ENCODE measurements at regions not wholly inside any gene's neighbourhood (a gene's known extent, or its start where the extent isn't known, plus 50 kb on each side); places are given as distances from the start of the nearest gene placed in this dataset.

DNA sequence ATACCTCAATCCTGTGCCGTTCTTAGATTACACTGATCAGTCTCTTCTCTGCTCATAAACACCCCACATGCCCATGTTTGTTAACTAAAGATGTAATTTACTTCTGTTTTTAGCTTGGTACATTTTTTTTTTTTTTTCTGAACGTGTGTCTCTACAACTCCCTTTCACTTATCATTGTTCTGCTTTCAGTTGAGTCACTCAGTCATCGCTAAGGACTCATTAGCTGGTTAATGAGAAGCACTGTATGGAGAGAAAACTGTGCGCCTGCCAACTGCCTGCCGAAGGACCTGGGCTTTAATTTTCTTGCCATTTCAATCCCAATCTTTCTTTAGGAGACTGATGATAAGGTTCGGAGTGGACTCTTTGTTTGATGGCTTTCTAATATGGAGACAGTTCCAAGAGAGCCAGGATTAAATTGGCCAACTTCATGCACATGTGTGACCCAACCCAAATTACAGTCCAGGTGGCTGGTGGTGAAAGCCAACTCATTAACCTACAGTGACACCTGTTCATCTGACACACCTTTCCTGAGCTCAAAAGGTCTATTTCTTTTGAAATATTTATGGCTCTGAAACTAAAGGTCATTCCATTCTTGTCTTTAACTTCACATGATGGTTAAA is 334.1 kb downstream of the BCKDHB start:
- H3K9me3 ChIP-seq, result no peaks in the 10 kb centered on the region
- no peaks in the 10 kb centered on the region for H4K20me1 ChIP-seq
- no peaks in the 10 kb centered on the region for H3K27me3 ChIP-seq
- no peak overlapping the region for H3K27ac ChIP-seq
- H3K4me2 ChIP-seq, result no peak overlapping the region
- no peak overlapping the region for H3K4me3 ChIP-seq
- no peak for TF ChIP-seq Cebpa-rat (IDR thresholded peaks at IDR 0.05)
- H3K4me1 ChIP-seq, result no peaks in the 10 kb centered on the region
- H3K9ac ChIP-seq, result no peak overlapping the region
- no peaks in the 10 kb centered on the region for H3K36me3 ChIP-seq

DNA sequence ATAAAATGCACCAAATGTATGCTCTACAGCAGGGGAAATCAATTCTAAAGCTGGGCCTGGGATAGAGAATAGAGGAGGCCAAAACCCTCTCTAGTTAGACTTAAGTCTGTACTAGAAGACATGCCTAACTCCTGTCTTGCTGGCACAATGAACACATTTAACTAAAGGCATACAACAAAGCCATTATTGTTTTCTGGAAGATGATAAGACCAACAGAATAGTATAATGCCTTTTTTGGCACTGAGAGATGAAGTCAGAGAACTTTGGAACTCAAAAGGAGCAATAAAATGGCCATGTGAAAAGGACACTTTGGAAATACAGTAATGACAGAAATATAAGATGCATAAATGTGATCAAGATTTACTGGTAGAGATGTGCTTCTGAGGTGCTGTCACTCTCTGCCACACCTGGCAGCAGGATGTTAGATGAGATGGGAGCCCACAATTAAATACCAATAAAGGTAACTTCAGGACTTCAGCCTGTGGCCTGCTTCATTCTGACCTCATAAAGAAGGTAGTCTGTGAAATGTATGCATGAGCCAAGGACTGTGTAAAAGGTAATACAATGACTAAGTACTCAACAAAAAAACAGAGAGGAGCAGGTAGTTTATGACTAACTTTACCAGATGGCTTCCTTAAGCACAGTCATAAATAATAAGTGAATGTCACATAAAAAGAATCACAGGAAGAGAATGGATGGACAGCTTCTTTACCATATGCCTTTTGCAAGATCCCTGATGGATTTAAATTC is 333.4 kb downstream of the BCKDHB start:
- Histone ChIP-seq H3K9ac (no peak overlapping the region), H3K4me2 (no peak overlapping the region), H3K9me3 (no peaks in the 10 kb centered on the region), H3K36me3 (no peaks in the 10 kb centered on the region), H4K20me1 (no peaks in the 10 kb centered on the region), H3K4me1 (no peaks in the 10 kb centered on the region), H3K4me3 (no peak overlapping the region), H3K27ac (no peak overlapping the region), H3K27me3 (no peaks in the 10 kb centered on the region)
- no peak for TF ChIP-seq Cebpa-rat (IDR thresholded peaks at IDR 0.05)

DNA sequence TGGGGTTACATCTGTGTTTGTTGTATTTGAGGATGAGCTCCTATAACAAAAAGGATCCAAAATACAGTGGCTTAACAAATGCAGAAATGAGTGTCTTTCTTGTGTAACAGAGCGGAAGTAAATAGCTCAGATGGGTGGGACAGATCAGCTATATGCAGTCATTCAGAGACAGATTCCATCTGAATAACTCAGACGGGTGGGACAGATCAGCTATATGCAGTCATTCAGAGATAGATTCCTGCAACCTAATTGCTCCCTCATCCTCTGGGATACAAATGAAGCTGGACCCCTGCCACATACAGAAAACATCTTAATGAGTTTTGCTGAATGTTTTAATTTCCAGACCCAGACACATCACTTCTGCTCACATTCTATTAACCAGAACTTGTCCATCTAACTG is 332.3 kb downstream of the BCKDHB start:
- Histone ChIP-seq H3K4me3 (no peak overlapping the region), H4K20me1 (no peaks in the 10 kb centered on the region), H3K9ac (no peak overlapping the region), H3K36me3 (no peaks in the 10 kb centered on the region), H3K4me2 (no peak overlapping the region), H3K27me3 (no peaks in the 10 kb centered on the region), H3K4me1 (no peaks in the 10 kb centered on the region), H3K9me3 (no peaks in the 10 kb centered on the region), H3K27ac (no peak overlapping the region)
- TF ChIP-seq Cebpa-rat (IDR thresholded peaks at IDR 0.05), result no peak

DNA sequence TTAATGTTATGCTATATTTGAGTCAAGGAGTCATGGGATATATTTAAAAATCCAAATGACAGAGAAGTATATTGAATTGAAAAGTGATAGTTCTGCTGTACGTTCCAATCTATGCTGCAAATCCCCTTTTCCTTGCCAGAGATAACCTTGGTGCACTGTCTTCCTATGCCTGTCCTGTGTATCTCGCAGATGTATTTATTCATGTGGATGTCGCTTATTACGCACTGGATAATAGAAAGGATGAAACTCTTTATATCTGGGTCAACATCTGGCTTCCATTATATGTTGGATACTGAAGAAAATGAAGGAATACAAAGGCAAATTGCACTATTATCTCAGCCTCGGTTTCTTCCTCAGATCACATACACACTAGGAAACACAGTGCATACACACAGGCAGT is 331.3 kb downstream of the BCKDHB start:
- Histone ChIP-seq H3K4me1 (no peaks in the 10 kb centered on the region), H3K27ac (no peak overlapping the region), H4K20me1 (no peaks in the 10 kb centered on the region), H3K27me3 (no peaks in the 10 kb centered on the region), H3K4me2 (no peak overlapping the region), H3K36me3 (no peaks in the 10 kb centered on the region), H3K9me3 (no peaks in the 10 kb centered on the region), H3K4me3 (no peak overlapping the region), H3K9ac (no peak overlapping the region)
- no peak for TF ChIP-seq Cebpa-rat (IDR thresholded peaks at IDR 0.05)

DNA sequence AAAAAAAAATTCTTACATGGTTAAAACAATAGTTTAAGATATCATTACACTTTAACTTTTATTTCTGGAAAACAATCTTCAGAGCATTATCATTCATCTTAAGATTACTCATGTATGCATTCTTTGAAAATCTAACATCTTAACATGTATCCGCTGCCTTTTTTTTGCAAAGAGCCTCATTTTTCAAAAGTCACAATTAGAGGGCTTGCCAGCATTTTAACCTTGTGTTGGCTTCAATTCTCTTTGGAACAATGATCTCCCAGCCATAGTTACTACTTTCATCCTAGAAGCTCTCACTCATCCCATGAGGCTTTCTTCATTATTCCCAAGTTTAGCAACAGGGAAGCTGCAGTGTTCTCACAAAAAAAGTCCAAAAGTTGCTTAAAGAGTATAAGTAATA is 330.8 kb downstream of the BCKDHB start:
- no peaks in the 10 kb centered on the region for H3K4me1 ChIP-seq
- no peak for TF ChIP-seq Cebpa-rat (IDR thresholded peaks at IDR 0.05)

DNA sequence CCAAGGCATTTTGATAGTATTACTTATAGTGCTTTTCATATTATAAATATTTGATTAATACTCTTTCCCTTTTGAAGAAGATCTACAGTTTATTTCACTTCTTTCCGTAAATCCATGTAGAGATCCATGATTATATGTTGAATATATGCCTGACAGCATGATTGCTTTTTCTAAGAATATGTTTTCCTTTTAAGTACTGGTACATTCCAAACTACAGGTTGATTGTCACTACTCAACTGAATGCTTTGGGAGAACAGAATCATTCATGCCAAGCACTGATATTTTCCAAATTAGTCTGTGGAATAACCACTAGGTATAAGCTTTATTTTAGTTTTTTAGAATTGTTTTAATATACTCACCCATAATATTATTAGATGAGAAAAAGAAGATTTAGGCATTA is 330.2 kb downstream of the BCKDHB start:
- Histone ChIP-seq H3K4me1 (no peaks in the 10 kb centered on the region), H3K4me2 (no peak overlapping the region), H3K36me3 (no peaks in the 10 kb centered on the region), H3K9me3 (no peaks in the 10 kb centered on the region), H3K27me3 (no peaks in the 10 kb centered on the region), H4K20me1 (no peaks in the 10 kb centered on the region), H3K27ac (no peak overlapping the region), H3K4me3 (no peak overlapping the region), H3K9ac (no peak overlapping the region)
- TF ChIP-seq Cebpa-rat (IDR thresholded peaks at IDR 0.05), result no peak

More for the DNA sequence above, 330.8 kb downstream of the BCKDHB start:
- H3K9ac ChIP-seq, result no peak overlapping the region
- no peaks in the 10 kb centered on the region for H3K36me3 ChIP-seq
- H3K4me3 ChIP-seq, result no peak overlapping the region
- no peaks in the 10 kb centered on the region for H3K27me3 ChIP-seq
- no peak overlapping the region for H3K27ac ChIP-seq
- H4K20me1 ChIP-seq, result no peaks in the 10 kb centered on the region
- no peak overlapping the region for H3K4me2 ChIP-seq
- no peaks in the 10 kb centered on the region for H3K9me3 ChIP-seq

DNA sequence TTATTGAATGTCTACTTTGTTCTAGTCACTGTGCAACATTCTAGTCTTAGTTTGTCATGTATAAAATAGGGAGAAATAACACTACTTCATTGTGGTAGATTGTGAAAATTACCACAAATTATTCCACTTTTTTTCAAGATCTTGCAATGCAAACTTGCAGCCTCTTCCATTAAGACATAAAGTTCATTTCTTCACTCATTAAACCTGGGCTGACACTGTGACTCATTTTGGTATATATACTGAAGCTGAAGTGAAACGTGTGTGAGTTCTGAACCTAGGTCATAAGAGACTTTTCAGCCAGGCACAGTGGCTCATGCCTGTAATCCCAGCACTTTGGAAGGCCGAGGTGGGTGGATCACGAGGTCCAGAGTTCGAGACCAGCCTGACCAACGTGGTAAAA is 329.0 kb downstream of the BCKDHB start:
- TF ChIP-seq Cebpa-rat (IDR thresholded peaks at IDR 0.05), result no peak
- H3K27me3 ChIP-seq, result no peaks in the 10 kb centered on the region
- H3K9ac ChIP-seq, result no peak overlapping the region
- H3K9me3 ChIP-seq, result no peaks in the 10 kb centered on the region
- no peak overlapping the region for H3K4me3 ChIP-seq
- H4K20me1 ChIP-seq, result no peaks in the 10 kb centered on the region
- H3K27ac ChIP-seq, result no peak overlapping the region
- no peaks in the 10 kb centered on the region for H3K36me3 ChIP-seq
- H3K4me1 ChIP-seq, result no peaks in the 10 kb centered on the region
- no peak overlapping the region for H3K4me2 ChIP-seq

DNA sequence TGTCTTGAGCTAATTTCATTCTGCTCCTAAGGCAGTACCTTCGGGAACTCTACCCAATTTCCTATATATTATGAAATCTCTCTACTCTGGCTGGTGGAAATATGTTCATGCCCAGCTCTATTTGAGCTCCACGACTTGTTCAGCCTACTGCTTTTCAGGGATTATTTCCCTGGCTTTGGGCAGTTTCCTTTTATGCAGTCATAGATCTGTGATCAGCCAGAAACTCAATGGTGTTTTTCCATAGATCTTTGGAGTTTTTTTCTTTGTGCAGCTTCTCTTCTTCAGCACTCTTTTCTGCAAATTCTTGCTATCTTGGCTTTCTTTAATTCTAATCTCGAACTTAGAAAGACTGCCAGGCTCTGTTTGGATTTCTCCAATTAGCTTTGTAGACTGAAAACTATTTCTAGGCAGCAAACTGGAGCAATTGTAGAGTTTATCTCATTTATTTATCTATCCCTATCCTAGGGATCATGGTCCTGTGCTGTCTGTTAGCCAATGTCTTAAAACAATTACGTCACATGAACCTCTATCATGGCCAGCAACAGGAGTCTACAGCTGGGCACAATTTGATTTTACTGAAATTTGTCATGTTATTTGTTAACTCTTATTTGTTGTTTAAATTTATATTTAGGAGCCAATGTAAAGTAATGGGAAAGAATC is 328.4 kb downstream of the BCKDHB start:
- no peaks in the 10 kb centered on the region for H3K9me3 ChIP-seq
- no peak overlapping the region for H3K4me2 ChIP-seq
- no peak for TF ChIP-seq Cebpa-rat (IDR thresholded peaks at IDR 0.05)
- H3K27ac ChIP-seq, result no peak overlapping the region
- no peaks in the 10 kb centered on the region for H3K36me3 ChIP-seq
- no peak overlapping the region for H3K4me3 ChIP-seq
- H3K27me3 ChIP-seq, result no peaks in the 10 kb centered on the region
- no peak overlapping the region for H3K9ac ChIP-seq
- H4K20me1 ChIP-seq, result no peaks in the 10 kb centered on the region
- no peaks in the 10 kb centered on the region for H3K4me1 ChIP-seq

DNA sequence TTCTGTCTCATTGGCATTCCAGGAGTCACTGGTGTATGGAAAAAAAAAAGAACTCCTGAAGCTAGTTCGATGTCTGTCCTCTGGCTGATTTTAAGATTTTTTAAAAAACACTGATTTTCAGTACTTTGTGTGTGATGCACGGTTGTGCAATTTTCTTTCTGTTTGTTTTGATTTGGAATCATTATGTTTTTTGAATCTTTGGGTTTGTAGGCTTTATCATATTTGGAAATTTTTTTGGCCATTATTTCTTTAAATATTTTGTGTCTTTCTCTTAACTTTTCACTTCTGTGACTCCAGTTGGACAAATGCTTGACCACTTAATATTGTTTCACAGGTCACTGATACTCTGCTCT is 327.2 kb downstream of the BCKDHB start:
- H3K27ac ChIP-seq, result no peak overlapping the region
- H3K4me1 ChIP-seq, result no peaks in the 10 kb centered on the region
- no peak overlapping the region for H3K4me2 ChIP-seq
- no peaks in the 10 kb centered on the region for H3K9me3 ChIP-seq
- H3K4me3 ChIP-seq, result no peak overlapping the region
- no peak overlapping the region for H3K9ac ChIP-seq
- no peaks in the 10 kb centered on the region for H3K36me3 ChIP-seq
- TF ChIP-seq Cebpa-rat (IDR thresholded peaks at IDR 0.05), result no peak
- no peaks in the 10 kb centered on the region for H4K20me1 ChIP-seq
- no peaks in the 10 kb centered on the region for H3K27me3 ChIP-seq

DNA sequence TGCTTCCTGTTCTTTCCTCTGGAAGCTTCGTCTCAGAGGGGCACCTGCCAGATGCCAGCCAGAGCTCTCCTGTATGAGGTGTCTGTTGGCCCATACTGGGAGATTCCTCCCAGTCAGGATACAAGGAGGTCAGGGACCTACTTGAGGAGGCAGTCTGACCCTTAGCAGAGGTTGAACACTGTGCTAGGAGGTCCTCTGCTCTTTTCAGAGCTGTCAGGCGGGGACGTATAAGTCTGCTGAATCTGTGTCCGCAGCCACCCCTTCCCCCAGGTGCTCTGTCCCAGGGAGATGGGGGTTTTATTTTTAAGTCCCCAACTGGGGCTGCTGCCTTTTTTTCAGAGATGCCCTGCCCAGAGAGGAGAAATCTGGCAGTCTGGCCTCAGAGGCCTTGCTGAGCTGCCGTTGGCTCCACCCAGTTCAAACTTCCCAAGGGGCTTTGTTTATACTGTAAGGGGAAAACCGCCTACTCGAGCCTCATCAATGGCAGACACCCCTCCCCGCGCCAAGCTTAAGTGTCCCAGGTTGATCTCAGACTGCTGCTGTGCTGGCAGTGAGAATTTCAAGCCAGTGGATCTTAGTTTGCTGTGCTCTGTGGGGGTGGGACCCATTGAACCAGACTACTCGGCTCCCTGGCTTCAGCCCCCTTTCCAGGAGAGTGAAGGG is 326.7 kb downstream of the BCKDHB start:
- no peaks in the 10 kb centered on the region for H3K4me1 ChIP-seq
- TF ChIP-seq Cebpa-rat (IDR thresholded peaks at IDR 0.05), result no peak
- H3K9me3 ChIP-seq, result no peaks in the 10 kb centered on the region
- no peaks in the 10 kb centered on the region for H3K36me3 ChIP-seq
- H4K20me1 ChIP-seq, result no peaks in the 10 kb centered on the region
- H3K27me3 ChIP-seq, result no peaks in the 10 kb centered on the region
- H3K4me2 ChIP-seq, result no peak overlapping the region
- no peak overlapping the region for H3K9ac ChIP-seq
- H3K27ac ChIP-seq, result no peak overlapping the region
- no peak overlapping the region for H3K4me3 ChIP-seq
